H1 (cell line): ENCODE measurements at regions not wholly inside any gene's neighbourhood (a gene's known extent, or its start where the extent isn't known, plus 50 kb on each side); places are given as distances from the start of the nearest gene placed in this dataset.

ENCODE experiments used
- ATF2 ChIP-seq: IDR thresholded peaks from 2 replicates; pipeline ENCODE4 v1.6.1; 2012; ENCODE audit warnings: low read length, inconsistent platforms
- BCL11A ChIP-seq, 2 experiments: IDR thresholded peaks; one replicate each; pipeline ENCODE4 v1.6.1; 2011; ENCODE audit warnings: low read depth in 2 of 2, low read length in 2 of 2, mild to moderate bottlenecking in 2 of 2
- GTF2F1 ChIP-seq: IDR thresholded peaks from 2 replicates; pipeline ENCODE4 v1.6.1; 2012; ENCODE audit warnings: low read depth, low read length, improper control_type of control experiment, borderline replicate concordance
- MAX ChIP-seq: IDR thresholded peaks from 2 replicates; pipeline ENCODE4 v1.6.1; 2012; ENCODE audit warnings: inconsistent platforms
- NRF1 ChIP-seq: IDR thresholded peaks from 2 replicates; pipeline ENCODE4 v1.6.1; 2011; ENCODE audit warnings: mild to moderate bottlenecking, low read depth, low read length, improper control_type of control experiment
- PHF8 ChIP-seq: fragments of 200-600 bp; sonication (generic); conservative IDR thresholded peaks from 2 replicates; pipeline ENCODE4 v1.7.1; 2012; ENCODE audit warnings: low read depth, mild to moderate bottlenecking, inconsistent platforms, low read length, moderate library complexity
- TAF7 ChIP-seq: optimal IDR thresholded peaks from 2 replicates; pipeline ENCODE3; 2011; ENCODE audit warnings: low read depth, mild to moderate bottlenecking, inconsistent platforms, low read length, moderate library complexity, borderline replicate concordance
- YY1 ChIP-seq: IDR thresholded peaks from 2 replicates; pipeline ENCODE4 v1.6.1; 2011; ENCODE audit warnings: low read depth, mild to moderate bottlenecking, low read length

- TF ChIP-seq ATF2 = no peak
- TF ChIP-seq TAF7 = no peak
- TF ChIP-seq YY1 = no peak
- no peak for TF ChIP-seq MAX
- no peak for TF ChIP-seq GTF2F1
- no peak for TF ChIP-seq PHF8
- no peak for TF ChIP-seq NRF1
- no peak for TF ChIP-seq BCL11A (IDR thresholded peaks at IDR 0.05; ENCODE audit: low read depth in 2 of 2, low read length in 2 of 2)
These were observed 62.7 kb upstream of the CBLB start (continued) for GRCh38 chr3:105931500-105931899.
